HG03575 (cell line): ENCODE measurements at regions not wholly inside any gene's neighbourhood (a gene's known extent, or its start where the extent isn't known, plus 50 kb on each side); places are given as distances from the start of the nearest gene placed in this dataset.
"Not testable (repeated sequence)": the region's sequence is repeated elsewhere in the genome, so short reads cannot be mapped to it uniquely, and the experiment has no call there.

Experiments
- ATAC-seq: cut with Tn5 transposase; IDR thresholded peaks from one replicate; pipeline ENCODE4 v1.9.1; 2021; ENCODE audit not compliant: unreplicated experiment, insufficient number of reproducible peaks, low FRiP score; ENCODE audit errors: extremely low read depth

DNA sequence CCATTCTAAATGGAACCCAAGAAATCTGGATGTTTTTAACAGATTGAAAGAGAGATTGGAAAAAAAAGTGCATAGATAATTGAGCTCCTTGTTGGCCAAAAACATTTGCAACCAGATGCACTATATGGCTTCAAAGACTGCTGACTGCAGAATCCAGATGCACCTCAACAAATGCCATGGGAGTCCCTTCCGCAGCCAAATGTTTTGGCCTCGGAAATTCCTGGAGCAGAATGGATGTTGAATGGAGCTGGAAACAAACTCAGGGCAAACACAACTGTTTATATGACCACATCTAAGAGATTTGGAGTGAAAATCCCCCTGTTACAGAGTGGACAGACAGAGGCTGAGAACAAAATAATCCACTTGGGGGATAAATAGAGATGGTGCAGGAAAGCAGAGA, 285.0 kb upstream of the NFIA start:
- no peak for ATAC-seq

DNA sequence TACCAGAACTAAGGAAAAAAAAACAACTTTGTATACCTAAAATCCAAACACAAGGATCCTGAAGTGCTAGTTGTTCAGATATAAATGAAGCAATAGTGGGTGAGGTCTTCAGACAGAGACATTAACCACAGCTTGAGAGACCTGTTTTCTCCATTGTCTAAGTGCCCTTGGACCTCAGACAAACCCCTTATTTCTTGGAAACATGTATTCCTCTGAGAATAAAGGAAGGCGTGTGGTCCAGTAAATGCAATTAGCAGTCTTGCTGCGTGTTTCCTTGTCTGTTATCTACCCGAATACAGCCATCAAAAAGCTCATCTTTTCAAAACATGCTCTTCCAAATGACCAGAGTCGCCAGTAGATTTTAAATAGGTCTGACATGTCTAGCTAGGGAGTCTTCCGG, 291.1 kb upstream of the NFIA start:
- no peak for ATAC-seq

- ATAC-seq, result not testable (repeated sequence)
These were observed 309.3 kb upstream of the NFIA start for GRCh38 chr1:60773099-60773498.

DNA sequence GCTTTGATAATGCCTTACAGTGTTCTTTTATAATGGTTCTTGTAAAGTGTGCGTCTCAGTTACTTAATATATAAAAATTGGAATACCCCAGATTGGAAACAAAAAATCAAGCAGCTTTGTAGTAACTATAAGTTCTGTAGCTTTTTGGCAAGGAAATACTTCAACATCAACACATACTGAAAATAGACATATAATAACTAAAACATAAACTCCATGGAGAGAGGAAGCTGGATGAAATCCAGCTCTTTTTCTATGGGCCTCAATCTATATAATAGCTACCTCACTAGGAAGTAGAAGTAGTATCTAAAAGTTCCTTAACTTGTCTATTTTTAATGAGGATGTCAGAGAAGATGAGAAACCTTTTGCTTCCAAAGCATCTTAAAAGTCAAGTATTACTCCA, 313.3 kb upstream of the NFIA start:
- ATAC-seq, result no peak

GRCh38 chr1:60765204-60765603, 317.2 kb upstream of the NFIA start:
- no peak for ATAC-seq

DNA sequence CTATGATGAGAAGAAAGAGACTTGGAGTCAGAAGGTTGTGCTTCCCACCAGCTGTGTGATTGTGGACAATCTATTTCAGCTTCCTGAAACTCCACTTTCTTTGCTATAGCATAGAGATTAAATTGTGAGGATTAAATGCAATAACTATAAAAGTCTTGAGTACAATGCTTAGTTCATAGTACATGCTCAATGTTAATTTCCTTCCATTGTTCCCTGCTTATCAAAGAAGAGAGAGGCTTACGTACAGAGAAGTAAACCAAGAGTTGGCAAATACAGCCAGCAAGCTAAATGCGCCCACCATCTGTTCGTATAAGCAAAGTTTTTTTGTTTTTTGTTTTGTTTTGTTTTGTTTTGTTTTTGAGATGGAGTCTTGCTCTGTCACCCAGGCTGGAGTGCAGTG, 317.9 kb upstream of the NFIA start:
- ATAC-seq, result no peak

DNA sequence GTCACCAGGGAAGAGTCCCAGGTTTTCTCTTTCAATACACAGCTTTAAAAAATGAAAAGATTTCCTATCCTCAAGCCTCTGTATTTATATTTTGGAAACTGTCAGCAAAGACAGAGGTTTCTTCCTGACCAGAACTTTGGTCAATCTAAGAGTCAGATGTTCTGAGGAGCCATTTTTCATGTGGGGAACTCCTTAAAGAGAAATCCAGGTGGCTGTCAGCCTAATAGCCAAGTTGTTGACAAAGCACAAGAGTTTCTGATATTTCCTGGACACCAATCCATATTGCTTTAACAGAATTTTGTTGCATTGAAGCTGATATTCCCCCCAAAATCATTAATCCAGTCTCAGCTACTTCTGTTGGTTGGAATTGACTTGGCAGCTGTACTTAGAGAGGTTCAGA, 318.6 kb upstream of the NFIA start:
- no peak for ATAC-seq

DNA sequence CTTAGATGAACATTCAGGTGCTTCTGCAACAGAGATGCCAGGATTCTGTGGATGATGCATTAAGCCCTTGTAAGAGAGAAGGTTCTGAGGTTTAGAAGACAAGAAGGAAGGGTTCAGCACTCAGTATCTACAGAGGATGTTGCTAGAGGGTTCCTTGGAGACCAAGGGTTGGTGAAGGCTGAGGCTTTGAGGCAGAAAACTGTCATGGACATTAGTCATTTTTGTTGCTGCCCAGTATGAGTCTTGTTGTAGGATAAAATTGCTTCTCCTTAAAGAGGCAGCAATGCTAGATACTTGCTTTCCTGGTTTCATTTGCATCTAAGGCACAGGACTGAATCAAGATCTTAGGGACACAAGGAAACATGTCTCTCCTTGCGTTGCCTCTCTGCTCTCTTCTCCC, 319.4 kb upstream of the NFIA start:
- no peak for ATAC-seq

- no peak for ATAC-seq
These were observed 320.2 kb upstream of the NFIA start for GRCh38 chr1:60762176-60762575.

DNA sequence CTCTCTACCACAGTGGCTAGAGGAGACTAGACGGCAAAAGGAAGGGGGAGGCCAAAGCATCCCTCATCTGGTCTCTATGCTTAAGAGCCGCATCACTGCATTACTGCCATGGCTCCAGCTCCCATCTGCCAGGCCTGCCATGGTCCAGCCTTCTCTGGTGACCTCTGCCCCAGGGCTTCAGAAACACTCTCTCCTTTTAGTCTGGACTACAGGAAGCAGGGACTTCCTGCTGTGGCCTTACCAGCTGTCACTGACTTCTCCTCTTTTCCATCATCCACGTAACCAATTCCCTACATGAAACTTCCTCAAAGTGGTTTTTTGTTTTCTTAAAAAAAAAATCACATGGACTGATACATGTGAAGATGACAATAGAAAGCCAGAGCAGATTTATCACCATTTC, 323.1 kb upstream of the NFIA start:
- ATAC-seq, result no peak

DNA sequence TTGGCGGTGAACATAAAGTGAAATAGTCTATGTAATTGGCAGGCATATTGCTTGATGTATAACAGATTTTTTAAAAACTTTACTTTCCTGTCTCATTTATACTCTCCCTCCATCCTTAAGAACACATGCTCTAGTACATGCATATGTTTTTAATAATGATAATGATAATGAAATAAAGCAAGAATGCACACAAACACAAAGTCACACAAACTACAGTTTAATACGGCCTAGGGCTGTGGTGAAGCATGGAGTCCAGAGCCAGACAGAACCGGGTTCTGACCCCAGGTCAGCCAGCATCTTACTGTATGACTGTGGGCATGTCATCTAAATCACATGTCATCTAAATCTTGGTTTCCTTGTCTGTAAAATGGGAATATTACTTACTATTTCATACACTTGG, 324.9 kb upstream of the NFIA start:
- ATAC-seq, result no peak

DNA sequence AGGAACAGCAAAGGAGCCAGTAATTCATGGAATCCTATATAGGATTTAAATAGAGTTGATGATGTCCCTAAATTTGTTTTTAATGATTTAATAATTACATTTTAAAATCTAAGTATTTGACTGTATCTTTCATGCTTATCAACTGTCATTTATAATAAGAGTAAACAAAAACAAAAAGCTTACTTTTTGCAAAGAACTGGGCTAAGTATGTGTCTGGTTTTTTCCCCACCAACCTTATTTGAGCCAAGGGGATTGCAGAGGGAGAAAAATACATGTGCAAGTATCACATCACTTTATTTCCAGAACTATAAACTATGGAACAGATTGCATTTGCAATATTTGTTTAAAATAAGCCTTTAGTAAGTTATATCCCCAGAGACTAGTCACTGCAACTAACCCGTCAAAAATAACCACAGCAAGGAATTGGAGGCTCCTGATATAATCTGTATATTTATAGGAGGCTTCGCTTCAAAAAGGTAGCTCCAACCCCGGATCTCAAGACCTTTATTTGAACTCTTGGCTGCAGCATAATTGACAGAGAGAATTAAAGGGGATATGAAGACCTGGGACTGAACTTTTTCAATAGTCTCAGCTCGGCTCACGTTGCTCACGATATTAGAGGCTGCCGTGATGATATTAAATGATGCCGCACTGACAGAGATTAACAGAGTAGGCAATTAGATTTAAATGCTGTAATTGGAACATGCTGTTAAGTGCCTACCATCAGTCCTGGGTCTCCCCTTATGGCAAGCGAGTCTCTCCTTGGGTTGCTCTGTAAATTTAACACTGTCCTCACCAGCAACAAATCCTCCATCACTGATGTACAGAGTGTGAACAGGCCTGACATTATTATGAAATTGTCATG, 329.1 kb upstream of the NFIA start:
- ATAC-seq, result no peak

GRCh38 chr1:60751306-60751705, 331.1 kb upstream of the NFIA start:
- no peak for ATAC-seq

- ATAC-seq, result no peak
These were observed 335.0 kb upstream of the NFIA start for GRCh38 chr1:60747353-60747752.

GRCh38 chr1:60746278-60746791, 336.0 kb upstream of the NFIA start:
- ATAC-seq, result no peak

GRCh38 chr1:60745484-60745883, 336.9 kb upstream of the NFIA start:
- ATAC-seq, result no peak

GRCh38 chr1:60742339-60742738, 340.0 kb upstream of the NFIA start:
- no peak for ATAC-seq

DNA sequence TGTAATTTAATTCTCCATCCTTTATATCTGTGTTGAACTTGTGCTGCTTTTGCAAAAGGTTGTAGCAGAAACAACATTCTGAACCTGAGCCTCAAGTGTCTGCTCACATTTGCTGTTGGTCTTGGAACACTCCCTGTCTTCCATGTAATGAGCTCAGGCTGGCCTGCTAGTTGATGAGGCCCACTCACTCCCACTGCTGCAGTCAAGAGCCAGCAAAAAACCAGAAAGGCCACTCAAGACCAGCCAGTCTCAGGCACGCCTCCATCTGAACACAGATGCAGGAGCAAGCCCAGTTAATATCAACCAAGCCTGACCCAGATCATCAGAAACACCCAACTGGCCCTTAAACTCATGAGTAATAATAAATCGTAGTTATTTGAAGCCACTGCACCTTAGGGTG, 342.2 kb upstream of the NFIA start:
- no peak for ATAC-seq

DNA sequence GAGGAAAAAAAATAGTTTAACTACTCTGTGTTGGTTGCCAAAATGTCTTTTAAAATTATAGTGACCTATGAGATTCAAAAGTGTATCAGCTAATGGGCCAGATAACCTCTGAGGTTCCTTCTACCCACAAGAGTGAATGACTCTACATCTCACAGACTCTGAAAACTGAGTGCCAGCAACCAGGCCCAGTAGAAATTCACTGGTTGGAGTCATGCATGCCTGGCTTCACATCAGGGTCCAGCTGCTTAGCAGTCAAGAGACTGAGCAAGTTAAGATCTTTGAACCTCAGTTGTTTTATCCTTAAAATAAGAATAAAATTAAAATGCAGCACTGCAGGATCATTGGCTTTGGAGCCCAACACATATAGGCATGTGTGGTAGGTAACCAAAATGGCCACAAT, 342.6 kb upstream of the NFIA start:
- no peak for ATAC-seq

DNA sequence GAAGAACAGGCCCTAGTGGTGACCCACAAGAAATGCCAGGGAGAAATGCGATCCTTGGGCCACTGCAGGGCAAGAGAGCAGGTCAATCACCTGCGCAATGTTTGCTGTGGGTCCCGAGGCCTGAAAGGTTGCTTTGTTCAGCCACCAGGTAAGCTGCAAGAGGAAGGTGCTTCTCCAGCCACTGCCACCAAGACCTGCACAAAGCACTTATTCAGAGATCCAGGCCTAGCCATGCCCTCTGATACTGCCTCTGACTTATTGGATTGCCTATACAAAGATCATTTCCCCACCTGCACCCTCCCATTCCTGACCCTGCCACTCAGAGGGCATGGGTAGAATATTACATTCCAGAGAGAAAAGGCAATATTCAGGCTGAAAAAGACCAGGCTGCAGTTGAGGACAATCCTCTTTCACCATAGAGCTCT, 349.4 kb upstream of the NFIA start:
- ATAC-seq, result no peak

DNA sequence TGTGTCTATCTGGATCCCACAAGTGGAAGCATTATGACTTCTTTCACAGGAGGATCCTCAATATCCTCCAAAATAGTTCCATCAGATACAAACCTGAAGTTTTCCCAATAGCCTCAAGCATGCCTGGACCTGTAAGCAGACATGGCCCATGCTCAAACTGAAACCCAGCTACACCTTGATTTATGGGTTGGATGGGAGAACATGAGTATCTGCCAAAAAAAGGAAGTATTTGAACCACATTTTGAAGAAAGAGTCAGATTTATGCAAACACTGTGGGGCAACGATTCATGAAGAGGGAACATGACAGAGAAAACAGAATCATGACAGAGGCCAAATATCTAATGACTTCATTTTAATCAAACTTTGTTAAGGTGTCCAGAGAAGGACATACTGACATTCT, 351.0 kb upstream of the NFIA start:
- no peak for ATAC-seq
